OCI-LY3 (cell line): ENCODE measurements at regions not wholly inside any gene's neighbourhood (a gene's known extent, or its start where the extent isn't known, plus 50 kb on each side); places are given as distances from the start of the nearest gene placed in this dataset.

ENCODE experiments used
- CTCF ChIP-seq: fragments of 200-600, 300-600 bp; sonication (generic); IDR thresholded peaks from 2 replicates; pipeline ENCODE4 v1.5.1; 2014; ENCODE audit warnings: antibody characterized with exemption, low read length, low read depth
- EZH2phosphoT487 ChIP-seq: fragments of 200-600 bp; shearing (Covaris generic); IDR thresholded peaks from 2 replicates; pipeline ENCODE4 v1.6.1; 2018; ENCODE audit warnings: antibody characterized with exemption, mixed run types, low read depth

- TF ChIP-seq CTCF, result no peak
- no peak for TF ChIP-seq EZH2phosphoT487
Measured at GRCh38 chr13:75231235-75231634, 250.7 kb downstream of the TBC1D4 start.
